Testis (tissue), 2 donors: ENCODE measurements at regions not wholly inside any gene's neighbourhood (a gene's known extent, or its start where the extent isn't known, plus 50 kb on each side); places are given as distances from the start of the nearest gene placed in this dataset.

Experiments
- DNase-seq: peaks from one replicate; pipeline ENCODE4 v3.0.0-alpha.2; 2019
- H3K27ac ChIP-seq, 2 donors: fragments of 200-600 bp; sonication (generic); one replicate each; pipeline ENCODE4 v1.5.1; 2019
- H3K27me3 ChIP-seq: fragments of 200-600 bp; sonication (generic); one replicate; pipeline ENCODE4 v1.5.1; 2019
- H3K36me3 ChIP-seq: fragments of 200-600 bp; sonication (generic); one replicate; pipeline ENCODE4 v1.5.1; 2017; ENCODE audit warnings: low read depth; ENCODE audit errors: missing control alignments
- H3K4me1 ChIP-seq: fragments of 200-600 bp; sonication (generic); one replicate; pipeline ENCODE4 v1.5.1; 2019
- H3K4me3 ChIP-seq, 2 donors: fragments of 200-600 bp; sonication (generic); one replicate each; pipeline ENCODE4 v1.5.1; 2017 to 2019
- H3K9me3 ChIP-seq: fragments of 200-600 bp; sonication (generic); one replicate; pipeline ENCODE4 v1.5.1; 2017
- CTCF ChIP-seq, 3 experiments: fragments of 450-650 bp in 2 of 3; fragments of 200-600 bp in 1 of 3; sonication (generic) in 1 of 3; IDR thresholded peaks; one replicate each; pipeline ENCODE4 v1.5.1; 2016 to 2019; ENCODE audit warnings: antibody characterized with exemption in 3 of 3, mild to moderate bottlenecking in 2 of 3, moderate library complexity in 1 of 3
- POLR2A ChIP-seq: fragments of 450-650 bp; IDR thresholded peaks from one replicate; pipeline ENCODE4 v1.6.1; 2017; ENCODE audit warnings: antibody characterized with exemption, mild to moderate bottlenecking, moderate library complexity
- WGBS, 2 donors: methylation state at CpG; one replicate each; pipeline ENCODE4 v1.1.5; 2018; 5-methylcytosine and 5-hydroxymethylcytosine counted together
- intact Hi-C: fragments of 100-400 bp; cut with DNase I; formaldehyde crosslinking; loops from one replicate; pipeline ENCODE4 v1.15.1; 2023; ENCODE audit warnings: low total_unique reads

GRCh38 chr22:22712092-22712658, 67.8 kb downstream of the GGTLC2 start:
- 80 to 96% methylated on average over 3 to 6 of the region's 6 CpGs for WGBS, 2 donors
- intact Hi-C loops = no loop called here

GRCh38 chr22:22712666-22713365, 68.4 kb downstream of the GGTLC2 start:
- TF ChIP-seq CTCF (IDR thresholded peaks at IDR 0.05) = no peak
- no peak for TF ChIP-seq POLR2A
- Histone ChIP-seq H3K27ac (no peak overlapping the region), H3K4me3 (no peak overlapping the region), H3K36me3 (no peaks in the 10 kb centered on the region), H3K9me3 (no peaks in the 10 kb centered on the region), H3K4me1 (no peaks in the 10 kb centered on the region), H3K27me3 (no peaks in the 10 kb centered on the region)
- 83% methylated on average over 13 of the region's 13 CpGs for WGBS, 2 donors
- DNase-seq = no peak
- intact Hi-C loops = no loop called here

More at GRCh38 chr22:22712092-22712658, 67.8 kb downstream of the GGTLC2 start:
- H3K27ac ChIP-seq = no peak overlapping the region
- no peaks in the 10 kb centered on the region for H3K36me3 ChIP-seq
- TF ChIP-seq CTCF (IDR thresholded peaks at IDR 0.05) (no peak), POLR2A (no peak)
- peaks cover 2% of the 10 kb centered on the region for H3K4me1 ChIP-seq
- no peak for DNase-seq
- no peaks in the 10 kb centered on the region for H3K27me3 ChIP-seq
- no peaks in the 10 kb centered on the region for H3K9me3 ChIP-seq
- H3K4me3 ChIP-seq = no peak overlapping the region

- Histone ChIP-seq H3K27me3 (no peaks in the 10 kb centered on the region), H3K9me3 (no peaks in the 10 kb centered on the region), H3K27ac (no peak overlapping the region), H3K4me3 (no peak overlapping the region), H3K36me3 (no peaks in the 10 kb centered on the region), H3K4me1 (no peaks in the 10 kb centered on the region)
- TF ChIP-seq POLR2A (no peak), CTCF (IDR thresholded peaks at IDR 0.05) (no peak)
- WGBS, 2 donors = 100% methylated on average over 1 of the region's 1 CpG
- intact Hi-C loops = no loop called here
- no peak for DNase-seq
Observed at GRCh38 chr22:22713416-22713815, 69.0 kb downstream of the GGTLC2 start.

GRCh38 chr22:22714600-22715335, 70.4 kb downstream of the GGTLC2 start:
- intact Hi-C loops = no loop called here
- H3K27ac ChIP-seq = no peak overlapping the region
- no peak overlapping the region for H3K4me3 ChIP-seq
- 75 to 89% methylated on average over 7 of the region's 7 CpGs for WGBS, 2 donors
- no peaks in the 10 kb centered on the region for H3K27me3 ChIP-seq
- H3K4me1 ChIP-seq = no peaks in the 10 kb centered on the region
- no peak for TF ChIP-seq POLR2A
- TF ChIP-seq CTCF (IDR thresholded peaks at IDR 0.05) = no peak
- no peak for DNase-seq
- no peaks in the 10 kb centered on the region for H3K9me3 ChIP-seq
- no peaks in the 10 kb centered on the region for H3K36me3 ChIP-seq
